Central memory CD8-positive, alpha-beta T cell (primary cell): ENCODE measurements at regions not wholly inside any gene's neighbourhood (a gene's known extent, or its start where the extent isn't known, plus 50 kb on each side); places are given as distances from the start of the nearest gene placed in this dataset.

Experiments
- ATAC-seq: fragments of 150-1000 bp; cut with Tn5 transposase; replicated peaks from 2 replicates; pipeline ENCODE4 v1.10.0; 2022; ENCODE audit warnings: mild to moderate bottlenecking, moderate FRiP score, moderate number of reproducible peaks; ENCODE audit not compliant: poor library complexity, severe bottlenecking; ENCODE audit errors: extremely low read depth
- DNase-seq, 2 donors: peaks; one replicate each; pipeline ENCODE4 v3.0.0; 2021; ENCODE audit warnings: low spot score in 2 of 2
- H3K27ac Mint-ChIP-seq: one replicate; pipeline ENCODE4 v1.8.0; 2022; ENCODE audit warnings: low read depth, mild to moderate bottlenecking, moderate library complexity, mixed read lengths
- H3K27me3 Mint-ChIP-seq: one replicate; pipeline ENCODE4 v1.8.0; 2022; ENCODE audit warnings: mixed read lengths
- H3K36me3 Mint-ChIP-seq: one replicate; pipeline ENCODE4 v1.8.0; 2022; ENCODE audit warnings: mild to moderate bottlenecking, moderate library complexity, mixed read lengths; ENCODE audit not compliant: insufficient read depth
- H3K4me1 Mint-ChIP-seq: one replicate; pipeline ENCODE4 v1.8.0; 2022; ENCODE audit warnings: mixed read lengths
- H3K4me3 Mint-ChIP-seq: one replicate; pipeline ENCODE4 v1.8.0; 2022; ENCODE audit warnings: mild to moderate bottlenecking, moderate library complexity, mixed read lengths
- H3K9me3 Mint-ChIP-seq: one replicate; pipeline ENCODE4 v1.8.0; 2022; ENCODE audit warnings: mixed read lengths

- ATAC-seq (no peak), DNase-seq (no peak)
- H3K27me3 Mint-ChIP-seq, result peaks cover 58% of the 10 kb centered on the region
- no peak overlapping the region for H3K4me3 Mint-ChIP-seq
- H3K9me3 Mint-ChIP-seq, result peaks cover 11% of the 10 kb centered on the region
- H3K4me1 Mint-ChIP-seq, result no peaks in the 10 kb centered on the region
- peaks cover 2% of the 10 kb centered on the region for H3K36me3 Mint-ChIP-seq
- H3K27ac Mint-ChIP-seq, result no peak overlapping the region
These were observed 53.8 kb upstream of the C2CD4B start for GRCh38 chr15:62218841-62219240.

- H3K36me3 Mint-ChIP-seq, result peaks cover 2% of the 10 kb centered on the region
- ATAC-seq (no peak), DNase-seq (no peak)
- no peak overlapping the region for H3K27ac Mint-ChIP-seq
- H3K4me3 Mint-ChIP-seq, result no peak overlapping the region
- peaks cover 61% of the 10 kb centered on the region for H3K27me3 Mint-ChIP-seq
- H3K4me1 Mint-ChIP-seq, result no peaks in the 10 kb centered on the region
- H3K9me3 Mint-ChIP-seq, result peaks cover 15% of the 10 kb centered on the region
These were observed 54.7 kb upstream of the C2CD4B start for GRCh38 chr15:62219799-62220198.

GRCh38 chr15:62223020-62223419 is 57.9 kb upstream of the C2CD4B start:
- Mint-ChIP-seq H3K27me3 (peaks cover 65% of the 10 kb centered on the region), H3K4me3 (no peak overlapping the region)

GRCh38 chr15:62228604-62229003 is 63.5 kb upstream of the C2CD4B start:
- H3K4me3 Mint-ChIP-seq, result no peak overlapping the region
- H3K36me3 Mint-ChIP-seq, result no peaks in the 10 kb centered on the region
- DNase-seq, result no peak
- H3K27ac Mint-ChIP-seq, result no peak overlapping the region
- ATAC-seq, result no peak
- H3K27me3 Mint-ChIP-seq, result peaks cover 39% of the 10 kb centered on the region
- H3K9me3 Mint-ChIP-seq, result peaks cover 5% of the 10 kb centered on the region
- H3K4me1 Mint-ChIP-seq, result no peaks in the 10 kb centered on the region

More at GRCh38 chr15:62223020-62223419, 57.9 kb upstream of the C2CD4B start:
- H3K36me3 Mint-ChIP-seq, result no peaks in the 10 kb centered on the region
- no peaks in the 10 kb centered on the region for H3K4me1 Mint-ChIP-seq
- DNase-seq (no peak), ATAC-seq (no peak)
- peaks cover 5% of the 10 kb centered on the region for H3K9me3 Mint-ChIP-seq
- H3K27ac Mint-ChIP-seq, result no peak overlapping the region

GRCh38 chr15:62231856-62232255 is 66.8 kb upstream of the C2CD4B start:
- ATAC-seq (no peak), DNase-seq (no peak)
- H3K4me1 Mint-ChIP-seq, result no peaks in the 10 kb centered on the region
- H3K9me3 Mint-ChIP-seq, result no peaks in the 10 kb centered on the region
- H3K4me3 Mint-ChIP-seq, result no peak overlapping the region
- H3K27ac Mint-ChIP-seq, result no peak overlapping the region
- H3K27me3 Mint-ChIP-seq, result peaks cover 18% of the 10 kb centered on the region
- no peaks in the 10 kb centered on the region for H3K36me3 Mint-ChIP-seq

- Mint-ChIP-seq H3K27me3 (no peaks in the 10 kb centered on the region), H3K4me3 (no peak overlapping the region), H3K9me3 (no peaks in the 10 kb centered on the region), H3K36me3 (no peaks in the 10 kb centered on the region), H3K4me1 (no peaks in the 10 kb centered on the region), H3K27ac (no peak overlapping the region)
- DNase-seq, result no peak
- ATAC-seq, result no peak
These were observed 75.3 kb upstream of the C2CD4B start for GRCh38 chr15:62240121-62241096.

GRCh38 chr15:62241135-62241770 is 76.2 kb upstream of the C2CD4B start:
- no peak for DNase-seq
- no peaks in the 10 kb centered on the region for H3K9me3 Mint-ChIP-seq

GRCh38 chr15:62242999-62243398 is 77.9 kb upstream of the C2CD4B start:
- Mint-ChIP-seq H3K27ac (no peak overlapping the region), H3K36me3 (no peaks in the 10 kb centered on the region), H3K9me3 (no peaks in the 10 kb centered on the region), H3K27me3 (peaks cover 24% of the 10 kb centered on the region), H3K4me1 (no peaks in the 10 kb centered on the region), H3K4me3 (no peak overlapping the region)
- no peak for ATAC-seq
- DNase-seq, result no peak

More at GRCh38 chr15:62241135-62241770, 76.2 kb upstream of the C2CD4B start:
- Mint-ChIP-seq H3K27me3 (peaks cover 7% of the 10 kb centered on the region), H3K4me1 (no peaks in the 10 kb centered on the region), H3K4me3 (no peak overlapping the region), H3K36me3 (no peaks in the 10 kb centered on the region), H3K27ac (no peak overlapping the region)
- no peak for ATAC-seq

GRCh38 chr15:62244762-62245161 is 79.7 kb upstream of the C2CD4B start:
- ATAC-seq, result no peak
- Mint-ChIP-seq H3K36me3 (no peaks in the 10 kb centered on the region), H3K9me3 (no peaks in the 10 kb centered on the region), H3K4me1 (no peaks in the 10 kb centered on the region), H3K27ac (no peak overlapping the region), H3K27me3 (peaks cover 30% of the 10 kb centered on the region), H3K4me3 (no peak overlapping the region)
- no peak for DNase-seq

- Mint-ChIP-seq H3K36me3 (no peaks in the 10 kb centered on the region), H3K4me3 (no peak overlapping the region), H3K27me3 (peaks cover 63% of the 10 kb centered on the region), H3K9me3 (no peaks in the 10 kb centered on the region), H3K4me1 (no peaks in the 10 kb centered on the region), H3K27ac (no peak overlapping the region)
- DNase-seq (no peak), ATAC-seq (no peak)
These were observed 83.3 kb upstream of the C2CD4B start for GRCh38 chr15:62248277-62248984.

- Mint-ChIP-seq H3K4me3 (no peak overlapping the region), H3K27ac (no peak overlapping the region)
These were observed 84.4 kb upstream of the C2CD4B start for GRCh38 chr15:62249501-62249900.

GRCh38 chr15:62250186-62250585 is 85.1 kb upstream of the C2CD4B start:
- DNase-seq (no peak), ATAC-seq (no peak)
- Mint-ChIP-seq H3K27me3 (peaks cover 81% of the 10 kb centered on the region), H3K4me3 (no peak overlapping the region), H3K36me3 (no peaks in the 10 kb centered on the region), H3K4me1 (peaks cover 5% of the 10 kb centered on the region), H3K9me3 (no peaks in the 10 kb centered on the region), H3K27ac (no peak overlapping the region)

More at GRCh38 chr15:62249501-62249900, 84.4 kb upstream of the C2CD4B start:
- DNase-seq (no peak), ATAC-seq (no peak)
- Mint-ChIP-seq H3K36me3 (no peaks in the 10 kb centered on the region), H3K27me3 (peaks cover 74% of the 10 kb centered on the region), H3K4me1 (peaks cover 2% of the 10 kb centered on the region), H3K9me3 (no peaks in the 10 kb centered on the region)
